ENCODE measurements at regions not wholly inside any gene's neighbourhood (a gene's known extent, or its start where the extent isn't known, plus 50 kb on each side); places are given as distances from the start of the nearest gene placed in this dataset.
"Not testable (repeated sequence)": the region's sequence is repeated elsewhere in the genome, so short reads cannot be mapped to it uniquely, and the experiment has no call there.

DNA sequence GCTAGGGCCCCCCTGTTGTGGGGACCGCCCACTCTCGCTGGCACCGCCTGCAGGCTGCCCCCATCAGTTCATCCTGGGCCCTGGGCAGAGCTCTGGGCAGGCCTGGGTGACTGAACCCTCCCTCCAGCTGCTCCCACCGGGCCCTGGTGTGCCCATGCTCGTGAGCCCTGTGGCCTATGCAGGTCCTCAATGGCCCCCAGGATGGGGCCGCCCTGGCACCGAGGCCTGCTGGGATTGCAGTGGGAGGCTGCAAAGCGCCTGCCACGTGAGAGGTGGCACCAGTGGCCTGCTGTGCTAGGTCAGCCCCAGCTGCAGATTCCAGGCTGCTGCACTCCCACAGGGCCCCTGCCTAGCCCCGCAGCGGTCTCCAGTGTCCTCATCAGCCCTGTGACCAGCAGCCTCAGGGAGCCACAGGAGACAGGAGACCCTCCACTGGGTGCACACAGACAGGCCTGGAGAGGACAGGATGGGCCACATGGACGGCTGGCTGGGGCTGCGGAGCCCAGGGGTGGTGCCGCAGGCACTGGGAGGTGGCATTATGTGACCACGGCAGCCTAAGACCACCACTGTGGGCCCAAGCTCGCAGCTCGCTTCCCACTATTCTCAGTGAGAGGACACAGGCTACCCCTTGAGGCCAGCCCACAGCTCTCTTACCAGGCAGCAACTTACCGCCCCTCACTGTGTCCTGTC, 199.4 kb downstream of the BCR start:
- H3K9ac ChIP-seq (ENCODE audit: low read length); H3K27ac ChIP-seq (ENCODE audit: low read depth, low read length); H3K4me3 ChIP-seq (ENCODE audit: low read length); H3K4me1 ChIP-seq (ENCODE audit: control insufficient read depth, insufficient read depth, low read length); H3K36me3 ChIP-seq (ENCODE audit: control insufficient read depth, insufficient read depth, low read length); H3K27me3 ChIP-seq (ENCODE audit: control insufficient read depth, insufficient read depth, low read length): not testable (repeated sequence)

DNA sequence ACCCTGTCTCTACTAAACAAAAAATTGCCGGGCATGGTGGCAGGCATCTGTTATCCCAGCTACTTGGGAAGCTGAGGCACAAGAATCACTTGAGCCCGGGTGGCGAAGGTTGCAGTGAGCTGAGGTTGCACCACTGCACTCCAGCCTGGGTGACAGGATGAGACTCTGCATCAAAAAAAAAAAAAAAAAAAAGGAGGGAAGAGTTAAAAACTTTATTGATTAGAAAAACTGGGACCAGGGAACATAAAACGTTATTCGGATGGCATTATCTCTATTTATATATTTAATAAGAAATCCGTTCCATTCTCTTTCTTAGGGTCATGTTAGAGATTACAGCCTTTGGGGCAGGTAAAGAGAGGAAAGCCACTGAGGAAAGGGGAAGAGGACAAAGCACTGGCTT, 197.5 kb downstream of the BCR start:
- Histone ChIP-seq H3K4me1 (ENCODE audit: control insufficient read depth, insufficient read depth, low read length) (no peaks in the 10 kb centered on the region), H3K27ac (ENCODE audit: low read depth, low read length) (no peak overlapping the region), H3K27me3 (ENCODE audit: control insufficient read depth, insufficient read depth, low read length) (no peaks in the 10 kb centered on the region), H3K4me3 (ENCODE audit: low read length) (no peak overlapping the region), H3K9ac (ENCODE audit: low read length) (no peak overlapping the region), H3K36me3 (ENCODE audit: control insufficient read depth, insufficient read depth, low read length) (no peaks in the 10 kb centered on the region)

- Histone ChIP-seq H3K4me1 (ENCODE audit: control insufficient read depth, insufficient read depth, low read length) (no peaks in the 10 kb centered on the region), H3K27ac (ENCODE audit: low read depth, low read length) (no peak overlapping the region), H3K36me3 (ENCODE audit: control insufficient read depth, insufficient read depth, low read length) (no peaks in the 10 kb centered on the region), H3K4me3 (ENCODE audit: low read length) (no peak overlapping the region), H3K27me3 (ENCODE audit: control insufficient read depth, insufficient read depth, low read length) (no peaks in the 10 kb centered on the region), H3K9ac (ENCODE audit: low read length) (no peak overlapping the region)
Observed at GRCh38 chr22:23376256-23376655, 195.9 kb downstream of the BCR start.

DNA sequence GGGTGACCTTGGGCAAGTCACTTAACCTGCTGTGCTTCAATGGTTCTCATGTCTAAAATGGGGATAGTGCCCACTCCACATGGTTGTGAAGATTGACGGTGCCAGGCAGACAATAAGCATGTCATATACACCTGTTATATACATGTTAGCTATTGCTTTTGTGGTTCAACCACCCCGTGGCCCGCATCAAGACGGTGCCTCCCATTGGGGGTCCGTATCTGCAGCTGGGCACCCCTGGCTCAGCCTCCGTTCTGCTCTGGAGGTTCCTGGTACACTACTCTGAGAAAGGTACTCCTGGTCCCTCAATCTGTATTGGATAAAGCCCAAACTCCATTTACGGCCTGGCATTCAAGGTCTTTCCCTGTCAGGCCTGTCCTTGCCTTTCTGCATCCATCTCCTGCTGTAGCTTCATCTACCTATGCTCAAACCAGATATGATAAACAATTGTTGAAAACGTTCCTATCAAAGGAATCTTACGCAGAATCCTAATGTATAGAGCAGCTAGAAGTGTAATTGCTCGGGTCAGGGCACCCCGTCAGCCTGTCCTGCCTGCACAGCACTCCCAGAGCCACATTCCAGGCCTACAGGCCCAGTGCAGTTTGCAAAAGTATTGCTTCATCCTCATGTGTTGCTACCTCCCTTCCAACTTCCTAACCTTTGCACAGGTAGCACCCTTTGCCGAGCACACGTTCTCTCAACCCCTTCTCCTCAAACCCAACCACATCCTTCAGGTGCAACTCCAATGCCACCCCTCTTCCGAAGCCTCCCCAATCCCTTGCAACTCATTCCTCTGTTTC, 194.9 kb downstream of the BCR start:
- Histone ChIP-seq H3K9ac (ENCODE audit: low read length) (no peak overlapping the region), H3K27ac (ENCODE audit: low read depth, low read length) (no peak overlapping the region), H3K36me3 (ENCODE audit: control insufficient read depth, insufficient read depth, low read length) (no peaks in the 10 kb centered on the region), H3K4me3 (ENCODE audit: low read length) (no peak overlapping the region), H3K4me1 (ENCODE audit: control insufficient read depth, insufficient read depth, low read length) (no peaks in the 10 kb centered on the region), H3K27me3 (ENCODE audit: control insufficient read depth, insufficient read depth, low read length) (no peaks in the 10 kb centered on the region)

GRCh38 chr22:23373601-23374000, 193.3 kb downstream of the BCR start:
- no peaks in the 10 kb centered on the region for H3K27me3 ChIP-seq (ENCODE audit: control insufficient read depth, insufficient read depth, low read length)
- H3K36me3 ChIP-seq (ENCODE audit: control insufficient read depth, insufficient read depth, low read length): no peaks in the 10 kb centered on the region
- no peak overlapping the region for H3K9ac ChIP-seq (ENCODE audit: low read length)
- no peak overlapping the region for H3K4me3 ChIP-seq (ENCODE audit: low read length)
- H3K27ac ChIP-seq (ENCODE audit: low read depth, low read length): no peak overlapping the region
- no peaks in the 10 kb centered on the region for H3K4me1 ChIP-seq (ENCODE audit: control insufficient read depth, insufficient read depth, low read length)

DNA sequence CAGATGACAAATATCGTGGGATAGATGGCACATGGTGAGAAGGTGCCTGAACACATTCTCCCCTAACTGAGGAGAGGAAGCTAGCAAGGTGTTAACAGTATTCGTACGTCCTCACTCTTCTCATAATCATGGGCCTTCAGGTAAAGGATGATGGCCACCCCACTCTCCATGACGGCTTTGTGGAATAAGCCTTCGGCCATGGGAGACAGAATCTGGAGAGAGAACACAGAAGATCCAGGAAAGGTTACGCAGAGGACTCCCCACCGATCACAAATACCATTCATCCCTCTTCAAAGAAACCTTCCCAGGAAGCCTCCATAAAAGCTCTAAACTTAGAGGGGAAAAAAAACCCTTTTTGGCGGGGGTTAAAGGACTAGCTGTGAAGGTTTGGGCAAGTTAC, 189.9 kb downstream of the BCR start:
- Histone ChIP-seq H3K9ac (ENCODE audit: low read length) (no peak overlapping the region), H3K4me1 (ENCODE audit: control insufficient read depth, insufficient read depth, low read length) (no peaks in the 10 kb centered on the region), H3K4me3 (ENCODE audit: low read length) (no peak overlapping the region), H3K36me3 (ENCODE audit: control insufficient read depth, insufficient read depth, low read length) (no peaks in the 10 kb centered on the region), H3K27me3 (ENCODE audit: control insufficient read depth, insufficient read depth, low read length) (no peaks in the 10 kb centered on the region), H3K27ac (ENCODE audit: low read depth, low read length) (no peak overlapping the region)

DNA sequence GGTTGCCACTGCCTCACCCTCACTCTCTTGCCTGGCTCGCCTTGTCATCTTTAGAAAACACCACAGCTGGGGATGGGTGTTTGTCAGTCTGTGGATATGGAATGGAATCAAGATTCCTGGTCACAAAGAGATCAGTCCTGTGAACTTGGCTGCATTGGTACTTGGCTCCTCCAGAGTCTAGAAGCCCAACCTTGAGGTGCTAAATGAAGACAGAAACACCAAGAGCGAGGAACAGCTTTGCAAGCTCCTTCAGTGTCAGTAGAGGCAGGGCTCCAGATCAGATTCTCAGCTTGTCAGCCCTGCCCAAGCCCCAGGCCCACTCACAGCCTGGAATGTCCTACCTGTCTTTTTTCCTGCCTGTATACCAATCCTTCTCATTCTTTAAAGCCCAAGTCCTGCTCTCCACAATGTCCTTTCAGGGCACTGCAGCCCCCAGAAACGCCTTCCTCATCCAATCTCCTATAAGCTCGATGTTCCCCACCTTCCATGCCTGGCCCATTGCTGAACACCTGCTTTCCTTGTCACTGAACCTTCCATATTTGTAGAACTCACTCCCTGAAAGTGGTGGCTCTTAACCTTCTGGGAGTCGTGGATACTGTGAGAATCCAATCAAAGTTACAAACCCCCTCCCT, 188.9 kb downstream of the BCR start:
- Histone ChIP-seq H3K27me3 (ENCODE audit: control insufficient read depth, insufficient read depth, low read length) (no peaks in the 10 kb centered on the region), H3K27ac (ENCODE audit: low read depth, low read length) (no peak overlapping the region), H3K4me3 (ENCODE audit: low read length) (no peak overlapping the region), H3K36me3 (ENCODE audit: control insufficient read depth, insufficient read depth, low read length) (no peaks in the 10 kb centered on the region), H3K9ac (ENCODE audit: low read length) (no peak overlapping the region), H3K4me1 (ENCODE audit: control insufficient read depth, insufficient read depth, low read length) (no peaks in the 10 kb centered on the region)
